ENCODE measurements at regions not wholly inside any gene's neighbourhood (a gene's known extent, or its start where the extent isn't known, plus 50 kb on each side); places are given as distances from the start of the nearest gene placed in this dataset.

- ATAC-seq = no peak
- Mint-ChIP-seq H3K27ac (no peak overlapping the region), H3K9me3 (ENCODE audit: low read depth) (peaks cover 12% of the 10 kb centered on the region), H3K27me3 (no peaks in the 10 kb centered on the region), H3K36me3 (no peaks in the 10 kb centered on the region), H3K4me1 (no peaks in the 10 kb centered on the region), H3K4me3 (no peak overlapping the region)
- CTCF ChIA-PET = no interaction called here
- DNase-seq = no peak
Observed at GRCh38 chr21:21682172-21682571, 684.0 kb downstream of the NCAM2 start.

DNA sequence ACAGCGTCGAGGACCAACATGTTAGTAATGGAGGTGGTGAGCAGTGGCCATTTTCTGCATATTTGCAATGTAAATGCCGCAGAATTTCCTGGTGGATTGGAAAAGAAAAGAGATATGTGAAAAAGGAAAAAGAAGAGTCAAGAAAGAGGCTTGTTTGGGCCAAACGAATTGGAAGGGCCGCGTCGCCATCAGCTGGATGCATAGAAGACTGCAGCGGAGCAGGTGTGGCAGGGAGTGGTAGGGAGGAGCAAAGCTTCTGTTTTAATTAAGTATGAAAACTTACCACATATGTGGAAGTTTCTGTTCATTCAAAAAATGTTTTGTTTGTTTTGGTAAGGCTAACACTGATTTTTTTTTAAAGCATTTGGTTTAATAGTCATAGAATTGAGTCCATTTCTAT, 690.7 kb downstream of the NCAM2 start:
- Mint-ChIP-seq H3K9me3 (ENCODE audit: low read depth) (peaks cover 7% of the 10 kb centered on the region), H3K27ac (no peak overlapping the region), H3K4me3 (no peak overlapping the region), H3K27me3 (no peaks in the 10 kb centered on the region), H3K36me3 (no peaks in the 10 kb centered on the region), H3K4me1 (no peaks in the 10 kb centered on the region)
- CTCF ChIA-PET = no interaction called here
- no peak for ATAC-seq
- DNase-seq = no peak

GRCh38 chr21:21690068-21690665, 692.0 kb downstream of the NCAM2 start:
- H3K36me3 Mint-ChIP-seq = no peaks in the 10 kb centered on the region
- no peak for ATAC-seq
- H3K4me3 Mint-ChIP-seq = no peak overlapping the region
- DNase-seq = no peak
- CTCF ChIA-PET = no interaction called here
- H3K27me3 Mint-ChIP-seq = no peaks in the 10 kb centered on the region
- H3K9me3 Mint-ChIP-seq (ENCODE audit: low read depth) = peaks cover 7% of the 10 kb centered on the region
- no peak overlapping the region for H3K27ac Mint-ChIP-seq
- no peaks in the 10 kb centered on the region for H3K4me1 Mint-ChIP-seq

- H3K9me3 Mint-ChIP-seq (ENCODE audit: low read depth) = peaks cover 6% of the 10 kb centered on the region
- ATAC-seq (no peak), DNase-seq (no peak)
- H3K27me3 Mint-ChIP-seq = no peaks in the 10 kb centered on the region
- H3K36me3 Mint-ChIP-seq = no peaks in the 10 kb centered on the region
- H3K4me3 Mint-ChIP-seq = no peak overlapping the region
- CTCF ChIA-PET = no interaction called here
- no peak overlapping the region for H3K27ac Mint-ChIP-seq
- H3K4me1 Mint-ChIP-seq = no peaks in the 10 kb centered on the region
Observed at GRCh38 chr21:21712748-21713520, 714.7 kb downstream of the NCAM2 start.

GRCh38 chr21:21713651-21714180, 715.5 kb downstream of the NCAM2 start:
- ATAC-seq = no peak
- no peak overlapping the region for H3K27ac Mint-ChIP-seq
- DNase-seq = no peak
- H3K36me3 Mint-ChIP-seq = no peaks in the 10 kb centered on the region
- no peaks in the 10 kb centered on the region for H3K27me3 Mint-ChIP-seq
- no peaks in the 10 kb centered on the region for H3K4me1 Mint-ChIP-seq
- CTCF ChIA-PET = no interaction called here
- peaks cover 3% of the 10 kb centered on the region for H3K9me3 Mint-ChIP-seq (ENCODE audit: low read depth)
- no peak overlapping the region for H3K4me3 Mint-ChIP-seq

DNA sequence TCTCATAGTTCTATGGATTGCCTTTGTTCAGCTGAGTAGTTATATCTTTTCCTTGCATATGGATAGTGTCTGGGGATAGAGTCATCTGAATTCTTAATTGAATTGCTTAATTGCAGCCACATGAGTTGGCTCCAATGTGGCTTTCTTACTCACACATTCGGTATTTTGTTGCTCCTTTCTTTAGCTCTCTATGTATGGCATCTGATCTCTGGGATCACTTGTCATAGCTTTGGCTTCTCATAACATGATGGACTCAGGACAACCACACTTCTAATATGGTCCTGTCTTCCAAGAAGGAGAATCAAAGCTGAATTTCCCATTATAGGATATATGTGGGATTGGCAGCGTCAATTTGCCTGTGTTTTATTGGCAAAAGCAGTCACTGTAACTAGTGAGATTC, 716.2 kb downstream of the NCAM2 start:
- CTCF ChIA-PET = no interaction called here
- peaks cover 3% of the 10 kb centered on the region for H3K9me3 Mint-ChIP-seq (ENCODE audit: low read depth)
- ATAC-seq = no peak
- no peaks in the 10 kb centered on the region for H3K36me3 Mint-ChIP-seq
- H3K27ac Mint-ChIP-seq = no peak overlapping the region
- H3K4me1 Mint-ChIP-seq = no peaks in the 10 kb centered on the region
- H3K4me3 Mint-ChIP-seq = no peak overlapping the region
- no peaks in the 10 kb centered on the region for H3K27me3 Mint-ChIP-seq
- no peak for DNase-seq

- CTCF ChIA-PET = no interaction called here
- no peak for DNase-seq
- H3K4me3 Mint-ChIP-seq = no peak overlapping the region
- H3K27ac Mint-ChIP-seq = no peak overlapping the region
- H3K9me3 Mint-ChIP-seq (ENCODE audit: low read depth) = peaks cover 3% of the 10 kb centered on the region
- no peaks in the 10 kb centered on the region for H3K27me3 Mint-ChIP-seq
- no peak for ATAC-seq
- H3K36me3 Mint-ChIP-seq = no peaks in the 10 kb centered on the region
- H3K4me1 Mint-ChIP-seq = no peaks in the 10 kb centered on the region
Observed at GRCh38 chr21:21715266-21715969, 717.2 kb downstream of the NCAM2 start.

DNA sequence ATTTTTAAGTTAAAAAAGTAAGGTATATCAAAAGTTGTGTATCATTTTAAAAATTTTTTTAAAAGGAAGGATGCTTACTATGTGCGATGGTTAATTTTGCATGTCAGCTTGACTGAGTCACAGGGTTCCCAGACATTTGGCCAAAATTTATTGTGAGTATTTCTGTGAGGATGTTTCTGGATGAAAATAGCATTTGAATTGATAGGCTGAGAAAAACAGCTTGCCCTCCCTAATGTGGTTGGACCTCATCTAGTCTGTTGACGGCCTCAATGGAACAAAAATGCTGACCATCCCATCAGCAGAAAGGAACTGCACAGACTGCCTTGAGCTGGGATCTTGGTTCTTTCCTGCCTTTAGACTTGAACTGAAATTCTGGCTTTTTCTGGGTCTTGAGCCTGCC, 724.5 kb downstream of the NCAM2 start:
- CTCF ChIA-PET = no interaction called here
- DNase-seq (no peak), ATAC-seq (no peak)
- no peak overlapping the region for H3K27ac Mint-ChIP-seq
- no peak overlapping the region for H3K4me3 Mint-ChIP-seq
- H3K36me3 Mint-ChIP-seq = no peaks in the 10 kb centered on the region
- H3K9me3 Mint-ChIP-seq (ENCODE audit: low read depth) = peaks cover 5% of the 10 kb centered on the region
- no peaks in the 10 kb centered on the region for H3K4me1 Mint-ChIP-seq
- H3K27me3 Mint-ChIP-seq = no peaks in the 10 kb centered on the region

DNA sequence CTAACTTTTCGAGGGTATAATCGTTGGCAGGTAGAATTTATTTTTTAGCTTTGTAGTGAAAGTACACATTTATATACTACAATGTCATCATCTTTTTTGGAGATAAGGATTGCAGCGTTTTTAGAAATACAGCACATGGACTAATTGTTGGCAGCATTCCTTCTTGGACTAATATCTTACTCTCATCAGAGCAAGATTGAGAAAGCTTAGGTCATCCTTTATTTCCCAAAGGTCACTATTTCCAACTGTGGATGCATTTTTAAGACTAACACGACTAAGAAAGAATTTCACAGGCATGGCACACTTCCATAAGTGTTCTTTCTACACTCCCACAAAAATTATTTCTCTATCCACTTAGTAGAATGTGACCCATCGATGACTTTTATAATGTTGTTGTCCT, 732.3 kb downstream of the NCAM2 start:
- Mint-ChIP-seq H3K4me3 (no peak overlapping the region), H3K36me3 (no peaks in the 10 kb centered on the region)

GRCh38 chr21:21731626-21732025, 733.4 kb downstream of the NCAM2 start:
- Mint-ChIP-seq H3K27ac (no peak overlapping the region), H3K27me3 (no peaks in the 10 kb centered on the region), H3K9me3 (ENCODE audit: low read depth) (peaks cover 18% of the 10 kb centered on the region), H3K4me3 (no peak overlapping the region), H3K36me3 (no peaks in the 10 kb centered on the region), H3K4me1 (no peaks in the 10 kb centered on the region)
- ATAC-seq = no peak
- DNase-seq = no peak
- CTCF ChIA-PET = no interaction called here

More for the DNA sequence above, 732.3 kb downstream of the NCAM2 start:
- peaks cover 17% of the 10 kb centered on the region for H3K9me3 Mint-ChIP-seq (ENCODE audit: low read depth)
- DNase-seq (no peak), ATAC-seq (no peak)
- H3K27ac Mint-ChIP-seq = no peak overlapping the region
- CTCF ChIA-PET = no interaction called here
- H3K27me3 Mint-ChIP-seq = no peaks in the 10 kb centered on the region
- H3K4me1 Mint-ChIP-seq = no peaks in the 10 kb centered on the region

DNA sequence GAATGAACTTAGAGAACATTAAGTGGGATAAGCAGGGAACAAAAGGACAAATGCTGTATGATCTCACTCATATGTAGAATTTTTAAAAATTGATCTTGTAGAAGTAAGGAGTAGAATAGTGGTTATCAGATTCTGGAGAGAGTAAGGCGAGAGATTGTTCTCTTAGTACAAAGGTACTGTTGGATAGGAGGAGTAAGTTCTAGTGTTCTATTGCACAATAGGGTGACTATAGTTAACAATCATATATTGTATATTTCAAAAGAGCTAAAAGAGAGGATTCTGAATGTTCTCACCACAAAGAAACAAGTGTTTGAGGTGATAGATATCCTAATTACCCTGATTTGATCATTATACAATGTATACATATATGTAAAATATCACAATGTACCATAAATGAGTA, 735.9 kb downstream of the NCAM2 start:
- H3K4me1 Mint-ChIP-seq = no peaks in the 10 kb centered on the region
- CTCF ChIA-PET = no interaction called here
- H3K4me3 Mint-ChIP-seq = no peak overlapping the region
- H3K27ac Mint-ChIP-seq = no peak overlapping the region
- H3K27me3 Mint-ChIP-seq = no peaks in the 10 kb centered on the region
- ATAC-seq (no peak), DNase-seq (no peak)
- H3K36me3 Mint-ChIP-seq = no peaks in the 10 kb centered on the region
- peaks cover 17% of the 10 kb centered on the region for H3K9me3 Mint-ChIP-seq (ENCODE audit: low read depth)

- Mint-ChIP-seq H3K4me3 (no peak overlapping the region), H3K9me3 (ENCODE audit: low read depth) (peaks cover 15% of the 10 kb centered on the region), H3K27ac (no peak overlapping the region), H3K4me1 (no peaks in the 10 kb centered on the region), H3K27me3 (no peaks in the 10 kb centered on the region), H3K36me3 (no peaks in the 10 kb centered on the region)
- DNase-seq = no peak
- no peak for ATAC-seq
- CTCF ChIA-PET = no interaction called here
Observed at GRCh38 chr21:21737186-21737585, 739.0 kb downstream of the NCAM2 start.

GRCh38 chr21:21740207-21740606, 742.0 kb downstream of the NCAM2 start:
- Mint-ChIP-seq H3K4me1 (no peaks in the 10 kb centered on the region), H3K27me3 (no peaks in the 10 kb centered on the region), H3K4me3 (no peak overlapping the region), H3K9me3 (ENCODE audit: low read depth) (peaks cover 15% of the 10 kb centered on the region), H3K27ac (no peak overlapping the region), H3K36me3 (no peaks in the 10 kb centered on the region)
- DNase-seq = no peak
- ATAC-seq = no peak
- CTCF ChIA-PET = no interaction called here

Measured in activated CD8-positive, alpha-beta memory T cell treated with anti-CD3 and anti-CD28 coated beads, Interleukin-2, amount 10 ng/mL, durations not matched to agents 7 days and 5 days (primary cell).